Neural progenitor cell (in vitro differentiated cells): ENCODE measurements at regions not wholly inside any gene's neighbourhood (a gene's known extent, or its start where the extent isn't known, plus 50 kb on each side); places are given as distances from the start of the nearest gene placed in this dataset.
"Not testable (repeated sequence)": the region's sequence is repeated elsewhere in the genome, so short reads cannot be mapped to it uniquely, and the experiment has no call there.

Experiments
- EZH2 ChIP-seq: fragments of 200-600 bp; sonication (generic); IDR thresholded peaks from 2 replicates; pipeline ENCODE4 v1.6.1; 2017; ENCODE audit warnings: antibody characterized with exemption, mild to moderate bottlenecking, moderate library complexity
- EZH2phosphoT487 ChIP-seq: fragments of 200-600 bp; sonication (generic); IDR thresholded peaks from 2 replicates; pipeline ENCODE4 v1.6.1; 2017; ENCODE audit warnings: antibody characterized with exemption
- TF ChIP-seq, protein P1 (sequence below): fragments of 200-600 bp; sonication (generic); IDR thresholded peaks from 2 replicates; pipeline ENCODE4 v1.5.1; 2017; ENCODE audit warnings: antibody characterized with exemption, mild to moderate bottlenecking

DNA sequence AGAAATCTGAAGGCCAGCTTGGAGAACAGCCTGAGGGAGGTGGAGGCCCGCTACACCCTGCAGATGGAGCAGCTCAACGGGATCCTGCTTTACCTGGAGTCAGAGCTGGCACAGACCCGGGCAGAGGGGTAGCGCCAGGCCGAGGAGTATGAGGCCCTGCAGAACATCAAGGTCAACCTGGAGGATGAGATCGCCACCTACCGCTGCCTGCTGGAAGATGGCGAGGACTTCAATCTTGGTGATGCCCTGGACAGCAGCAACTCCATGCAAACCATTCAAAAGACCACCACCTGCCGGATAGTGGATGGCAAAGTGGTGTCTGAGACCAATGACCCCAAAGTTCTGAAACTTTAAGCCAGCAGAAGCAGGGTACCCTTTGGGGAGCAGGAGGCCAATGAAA lies 318.4 kb downstream of the ZFHX3 start:
- TF ChIP-seq, protein P1, sequence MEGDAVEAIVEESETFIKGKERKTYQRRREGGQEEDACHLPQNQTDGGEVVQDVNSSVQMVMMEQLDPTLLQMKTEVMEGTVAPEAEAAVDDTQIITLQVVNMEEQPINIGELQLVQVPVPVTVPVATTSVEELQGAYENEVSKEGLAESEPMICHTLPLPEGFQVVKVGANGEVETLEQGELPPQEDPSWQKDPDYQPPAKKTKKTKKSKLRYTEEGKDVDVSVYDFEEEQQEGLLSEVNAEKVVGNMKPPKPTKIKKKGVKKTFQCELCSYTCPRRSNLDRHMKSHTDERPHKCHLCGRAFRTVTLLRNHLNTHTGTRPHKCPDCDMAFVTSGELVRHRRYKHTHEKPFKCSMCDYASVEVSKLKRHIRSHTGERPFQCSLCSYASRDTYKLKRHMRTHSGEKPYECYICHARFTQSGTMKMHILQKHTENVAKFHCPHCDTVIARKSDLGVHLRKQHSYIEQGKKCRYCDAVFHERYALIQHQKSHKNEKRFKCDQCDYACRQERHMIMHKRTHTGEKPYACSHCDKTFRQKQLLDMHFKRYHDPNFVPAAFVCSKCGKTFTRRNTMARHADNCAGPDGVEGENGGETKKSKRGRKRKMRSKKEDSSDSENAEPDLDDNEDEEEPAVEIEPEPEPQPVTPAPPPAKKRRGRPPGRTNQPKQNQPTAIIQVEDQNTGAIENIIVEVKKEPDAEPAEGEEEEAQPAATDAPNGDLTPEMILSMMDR: not testable (repeated sequence)
- TF ChIP-seq EZH2phosphoT487, EZH2: not testable (repeated sequence)
